ENCODE measurements at regions not wholly inside any gene's neighbourhood (a gene's known extent, or its start where the extent isn't known, plus 50 kb on each side); places are given as distances from the start of the nearest gene placed in this dataset.

- Histone ChIP-seq H3K27me3 (ENCODE audit: low read depth, low read length) (no peaks in the 10 kb centered on the region), H3K4me1 (ENCODE audit: low read length) (peaks cover 6% of the 10 kb centered on the region; the same call in 1 of the 2 replicates), H3K9me3 (ENCODE audit: insufficient read depth, low read length) (no peaks in the 10 kb centered on the region), H2AFZ (ENCODE audit: low read depth, low read length) (no peak overlapping the region), H3K9ac (ENCODE audit: low read length) (no peak overlapping the region), H3K79me2 (ENCODE audit: low read length) (no peaks in the 10 kb centered on the region), H4K20me1 (ENCODE audit: insufficient read depth, low read length) (no peaks in the 10 kb centered on the region), H3K27ac (ENCODE audit: low read length) (no peak overlapping the region), H3K4me2 (ENCODE audit: low read length) (no peak overlapping the region), H3K4me3 (ENCODE audit: low read length) (no peak overlapping the region), H3K36me3 (replicated peaks; ENCODE audit: low read depth, low read length) (no peaks in the 10 kb centered on the region)
- TF ChIP-seq EZH2phosphoT487 (IDR thresholded peaks at IDR 0.05; ENCODE audit: low read depth) (no peak), CTCF (IDR thresholded peaks at IDR 0.05; ENCODE audit: low read depth, low read length) (no peak)
Observed at GRCh38 chr5:143738417-143739401, 73.3 kb upstream of the HMHB1 start.

DNA sequence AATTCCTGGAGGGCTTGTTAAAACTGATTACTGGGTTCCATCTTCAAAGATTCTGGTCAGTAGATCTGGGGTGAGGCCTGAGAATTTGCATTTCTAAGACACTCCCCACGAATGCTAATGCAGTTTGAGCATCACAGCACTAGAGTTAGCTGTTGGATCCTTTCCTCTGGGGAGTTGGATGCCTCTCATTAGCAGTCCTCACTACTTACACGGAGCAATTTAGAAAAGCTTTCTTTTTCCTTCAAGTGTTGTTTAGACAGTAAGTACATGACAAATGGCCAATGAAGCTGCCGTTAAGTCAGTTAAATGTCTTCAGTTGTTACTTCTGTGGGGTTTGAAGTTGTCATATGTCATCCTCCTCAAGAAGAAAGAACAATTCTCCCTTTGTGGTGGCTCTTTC, 74.9 kb upstream of the HMHB1 start:
- no peaks in the 10 kb centered on the region for H3K9me3 ChIP-seq (ENCODE audit: insufficient read depth, low read length)
- no peak overlapping the region for H3K4me3 ChIP-seq (ENCODE audit: low read length)
- TF ChIP-seq EZH2phosphoT487 (IDR thresholded peaks at IDR 0.05; ENCODE audit: low read depth) (no peak), CTCF (IDR thresholded peaks at IDR 0.05; ENCODE audit: low read depth, low read length) (no peak)
- H3K4me1 ChIP-seq (ENCODE audit: low read length): peaks cover 6% of the 10 kb centered on the region; the same call in 1 of the 2 replicates
- H4K20me1 ChIP-seq (ENCODE audit: insufficient read depth, low read length): no peaks in the 10 kb centered on the region
- H3K9ac ChIP-seq (ENCODE audit: low read length): no peak overlapping the region
- no peak overlapping the region for H2AFZ ChIP-seq (ENCODE audit: low read depth, low read length)
- no peaks in the 10 kb centered on the region for H3K36me3 ChIP-seq (replicated peaks; ENCODE audit: low read depth, low read length)
- H3K27me3 ChIP-seq (ENCODE audit: low read depth, low read length): no peaks in the 10 kb centered on the region
- H3K79me2 ChIP-seq (ENCODE audit: low read length): no peaks in the 10 kb centered on the region
- no peak overlapping the region for H3K27ac ChIP-seq (ENCODE audit: low read length)
- H3K4me2 ChIP-seq (ENCODE audit: low read length): no peak overlapping the region

GRCh38 chr5:143734456-143734780, 77.5 kb upstream of the HMHB1 start:
- Histone ChIP-seq H2AFZ (ENCODE audit: low read depth, low read length) (no peak overlapping the region), H4K20me1 (ENCODE audit: insufficient read depth, low read length) (no peaks in the 10 kb centered on the region), H3K9ac (ENCODE audit: low read length) (no peak overlapping the region), H3K27ac (ENCODE audit: low read length) (no peak overlapping the region), H3K4me1 (ENCODE audit: low read length) (no peaks in the 10 kb centered on the region), H3K27me3 (ENCODE audit: low read depth, low read length) (no peaks in the 10 kb centered on the region), H3K79me2 (ENCODE audit: low read length) (no peaks in the 10 kb centered on the region), H3K4me2 (ENCODE audit: low read length) (no peak overlapping the region), H3K36me3 (replicated peaks; ENCODE audit: low read depth, low read length) (no peaks in the 10 kb centered on the region), H3K4me3 (ENCODE audit: low read length) (no peak overlapping the region), H3K9me3 (ENCODE audit: insufficient read depth, low read length) (no peaks in the 10 kb centered on the region)
- TF ChIP-seq EZH2phosphoT487 (IDR thresholded peaks at IDR 0.05; ENCODE audit: low read depth) (no peak), CTCF (IDR thresholded peaks at IDR 0.05; ENCODE audit: low read depth, low read length) (no peak)

DNA sequence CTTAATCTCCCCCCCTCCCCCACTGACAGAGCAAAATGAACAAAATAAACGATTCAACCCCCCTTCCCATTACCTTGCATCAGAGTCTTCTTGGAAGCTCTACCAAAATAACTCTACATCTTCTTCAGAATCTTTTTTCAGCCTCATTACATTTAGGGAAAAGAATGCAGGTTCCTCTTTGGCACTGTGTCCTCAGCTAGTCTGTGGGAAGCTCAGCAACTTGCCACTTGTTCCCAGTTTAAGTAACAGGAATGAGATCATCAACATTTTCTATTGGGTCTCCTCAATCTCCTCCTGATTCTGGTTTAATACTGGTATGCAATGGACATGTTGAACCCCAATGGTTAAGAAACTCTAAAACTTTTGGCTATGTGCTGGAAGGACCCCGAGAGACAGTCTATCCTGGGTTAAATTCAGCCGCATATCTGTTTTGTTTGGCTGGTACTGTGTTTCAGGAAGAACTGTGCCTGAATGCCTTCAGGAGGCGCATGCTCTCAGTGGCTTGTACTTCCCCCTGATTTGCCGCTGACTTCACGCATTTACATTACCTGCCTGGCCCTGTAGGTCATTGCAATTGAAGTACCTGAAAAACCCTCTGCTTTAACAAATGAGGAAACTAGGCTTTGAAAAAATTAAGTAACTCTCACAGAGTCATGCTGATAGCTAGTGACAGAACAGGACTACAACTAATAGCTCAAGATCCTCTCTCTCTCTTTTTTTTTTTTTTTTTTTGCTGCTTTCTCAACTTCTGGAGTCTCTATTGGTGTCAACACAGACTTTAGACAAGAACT, 78.1 kb upstream of the HMHB1 start:
- Histone ChIP-seq H3K9me3 (ENCODE audit: insufficient read depth, low read length) (no peaks in the 10 kb centered on the region), H3K36me3 (replicated peaks; ENCODE audit: low read depth, low read length) (no peaks in the 10 kb centered on the region), H3K9ac (ENCODE audit: low read length) (no peak overlapping the region), H2AFZ (ENCODE audit: low read depth, low read length) (no peak overlapping the region), H3K4me1 (ENCODE audit: low read length) (no peaks in the 10 kb centered on the region), H3K79me2 (ENCODE audit: low read length) (no peaks in the 10 kb centered on the region), H3K27ac (ENCODE audit: low read length) (no peak overlapping the region), H3K4me2 (ENCODE audit: low read length) (no peak overlapping the region), H3K27me3 (ENCODE audit: low read depth, low read length) (no peaks in the 10 kb centered on the region), H4K20me1 (ENCODE audit: insufficient read depth, low read length) (no peaks in the 10 kb centered on the region), H3K4me3 (ENCODE audit: low read length) (no peak overlapping the region)
- TF ChIP-seq EZH2phosphoT487 (IDR thresholded peaks at IDR 0.05; ENCODE audit: low read depth) (no peak), CTCF (IDR thresholded peaks at IDR 0.05; ENCODE audit: low read depth, low read length) (no peak)
